GM12875 (cell line): ENCODE measurements at regions not wholly inside any gene's neighbourhood (a gene's known extent, or its start where the extent isn't known, plus 50 kb on each side); places are given as distances from the start of the nearest gene placed in this dataset.
"Not testable (repeated sequence)": the region's sequence is repeated elsewhere in the genome, so short reads cannot be mapped to it uniquely, and the experiment has no call there.

ENCODE experiments used
- H3K4me3 ChIP-seq: one replicate; pipeline ENCODE4 v1.5.1; 2011; ENCODE audit warnings: low read depth, low read length, control low read depth
- CTCF ChIP-seq: IDR thresholded peaks from 2 replicates; pipeline ENCODE4 v1.5.1; 2011; ENCODE audit warnings: low read depth, mild to moderate bottlenecking, control low read depth, inconsistent platforms, low read length, moderate library complexity, borderline replicate concordance; ENCODE audit not compliant: insufficient read depth

GRCh38 chr2:120510751-120511395, 164.9 kb downstream of the INHBB start:
- TF ChIP-seq CTCF: no peak

GRCh38 chr2:120511536-120511935, 165.6 kb downstream of the INHBB start:
- TF ChIP-seq CTCF: no peak
- H3K4me3 ChIP-seq: no peak overlapping the region

More at GRCh38 chr2:120510751-120511395, 164.9 kb downstream of the INHBB start:
- no peak overlapping the region for H3K4me3 ChIP-seq

- no peak for TF ChIP-seq CTCF
- no peak overlapping the region for H3K4me3 ChIP-seq
Observed at GRCh38 chr2:120511947-120512710, 166.2 kb downstream of the INHBB start.

- no peak for TF ChIP-seq CTCF
- H3K4me3 ChIP-seq: no peak overlapping the region
Observed at GRCh38 chr2:120513776-120514357, 167.9 kb downstream of the INHBB start.

- no peak for TF ChIP-seq CTCF
- no peak overlapping the region for H3K4me3 ChIP-seq
Observed at GRCh38 chr2:120514521-120514920, 168.6 kb downstream of the INHBB start.

GRCh38 chr2:120515066-120515758, 169.3 kb downstream of the INHBB start:
- H3K4me3 ChIP-seq: not testable (repeated sequence)
